Fibroblast of lung (primary cell): ENCODE measurements at regions not wholly inside any gene's neighbourhood (a gene's known extent, or its start where the extent isn't known, plus 50 kb on each side); places are given as distances from the start of the nearest gene placed in this dataset.

Experiments
- DNase-seq, 2 donors: peaks; one replicate each; pipeline versions ENCODE4 v3.0.0 to v3.0.0-alpha.2; 2010; ENCODE audit warnings: low read depth in 2 of 2
- H2AFZ ChIP-seq: 2 replicates; pipeline ENCODE4 v1.5.1; 2012; ENCODE audit warnings: low read length, control low read depth, inconsistent platforms
- H3K27ac ChIP-seq: 2 replicates; pipeline ENCODE4 v1.5.1; 2011; ENCODE audit warnings: low read length, control low read depth; ENCODE audit not compliant: insufficient read depth
- H3K27me3 ChIP-seq: 2 replicates; pipeline ENCODE4 v1.5.1; 2011; ENCODE audit warnings: mild to moderate bottlenecking, low read length; ENCODE audit not compliant: control insufficient read depth, insufficient read depth
- H3K36me3 ChIP-seq: 2 replicates; pipeline ENCODE4 v1.5.1; 2011; ENCODE audit warnings: low read length; ENCODE audit not compliant: control insufficient read depth, insufficient read depth
- H3K4me1 ChIP-seq: 2 replicates; pipeline ENCODE4 v1.5.1; 2011; ENCODE audit warnings: low read length; ENCODE audit not compliant: control insufficient read depth, insufficient read depth; ENCODE audit errors: extremely low read depth
- H3K4me2 ChIP-seq: 2 replicates; pipeline ENCODE4 v1.5.1; 2011; ENCODE audit warnings: low read length, control low read depth; ENCODE audit not compliant: insufficient read depth; ENCODE audit errors: extremely low read depth
- H3K4me3 ChIP-seq, 4 experiments: fragments of 200-600 bp in 1 of 4; sonication (generic) in 1 of 4; replicated peaks in 1 of 4; 2 replicates each; pipeline ENCODE4 v1.5.1; 2011 to 2016; ENCODE audit warnings: low read length in 4 of 4, low read depth in 3 of 4, mild to moderate bottlenecking in 3 of 4, control low read depth in 2 of 4, inconsistent platforms in 1 of 4, mixed read lengths in 1 of 4; ENCODE audit not compliant: insufficient read depth in 1 of 4; ENCODE audit errors: control extremely low read depth in 1 of 4
- H3K79me2 ChIP-seq: 2 replicates; pipeline ENCODE4 v1.5.1; 2012; ENCODE audit warnings: mild to moderate bottlenecking, low read length, inconsistent platforms; ENCODE audit not compliant: control insufficient read depth, insufficient read depth
- H3K9ac ChIP-seq: 2 replicates; pipeline ENCODE4 v1.5.1; 2011; ENCODE audit warnings: mild to moderate bottlenecking, low read length, control low read depth; ENCODE audit not compliant: insufficient read depth
- H3K9me3 ChIP-seq: 2 replicates; pipeline ENCODE4 v1.5.1; 2012; ENCODE audit warnings: low read depth, low read length; ENCODE audit not compliant: control insufficient read depth, insufficient read depth
- H4K20me1 ChIP-seq: 2 replicates; pipeline ENCODE4 v1.5.1; 2011; ENCODE audit warnings: low read length; ENCODE audit not compliant: control insufficient read depth, insufficient read depth; ENCODE audit errors: extremely low read depth
- EZH2 ChIP-seq: IDR thresholded peaks from 2 replicates; pipeline ENCODE4 v1.5.1; 2012; ENCODE audit warnings: low read length, control low read depth, mild to moderate bottlenecking; ENCODE audit errors: missing control alignments
- TF ChIP-seq, protein P1 (sequence below), 2 donors: IDR thresholded peaks in 1 of 2; conservative IDR thresholded peaks in 1 of 2; 1 replicate in 1 of 2; 2 replicates in 1 of 2; pipeline ENCODE4 v1.5.1; 2011 to 2012; ENCODE audit warnings: low read length in 2 of 2, control low read depth in 1 of 2, inconsistent platforms in 1 of 2, low read depth in 1 of 2, mild to moderate bottlenecking in 1 of 2

DNA sequence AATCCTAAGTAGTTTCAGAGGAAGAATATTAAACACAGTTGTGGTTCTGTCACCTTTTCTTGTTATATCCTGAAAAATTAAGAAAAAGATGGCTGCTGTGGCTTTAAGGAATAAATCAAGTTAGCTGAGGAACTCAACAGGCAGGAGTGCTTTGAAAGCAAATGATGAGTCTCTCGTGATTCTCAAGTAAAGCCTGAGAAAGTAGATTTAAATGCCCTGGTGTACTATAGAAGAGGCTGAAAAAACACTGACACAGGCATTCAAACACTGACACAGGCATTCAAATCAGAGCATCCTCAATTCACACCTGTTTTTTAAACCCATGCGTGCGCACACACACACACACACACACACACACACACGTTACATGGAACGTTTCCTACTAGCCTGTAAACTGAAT lies 218.6 kb downstream of the OGFRL1 start:
- Histone ChIP-seq H3K27me3 (no peaks in the 10 kb centered on the region), H3K36me3 (no peaks in the 10 kb centered on the region), H3K9me3 (no peaks in the 10 kb centered on the region), H3K79me2 (no peaks in the 10 kb centered on the region), H4K20me1 (no peaks in the 10 kb centered on the region), H3K9ac (no peak overlapping the region), H3K4me3 (no peak overlapping the region), H3K4me1 (peaks cover 6% of the 10 kb centered on the region), H3K27ac (no peak overlapping the region), H2AFZ (no peak overlapping the region), H3K4me2 (no peak overlapping the region)
- TF ChIP-seq, protein P1, sequence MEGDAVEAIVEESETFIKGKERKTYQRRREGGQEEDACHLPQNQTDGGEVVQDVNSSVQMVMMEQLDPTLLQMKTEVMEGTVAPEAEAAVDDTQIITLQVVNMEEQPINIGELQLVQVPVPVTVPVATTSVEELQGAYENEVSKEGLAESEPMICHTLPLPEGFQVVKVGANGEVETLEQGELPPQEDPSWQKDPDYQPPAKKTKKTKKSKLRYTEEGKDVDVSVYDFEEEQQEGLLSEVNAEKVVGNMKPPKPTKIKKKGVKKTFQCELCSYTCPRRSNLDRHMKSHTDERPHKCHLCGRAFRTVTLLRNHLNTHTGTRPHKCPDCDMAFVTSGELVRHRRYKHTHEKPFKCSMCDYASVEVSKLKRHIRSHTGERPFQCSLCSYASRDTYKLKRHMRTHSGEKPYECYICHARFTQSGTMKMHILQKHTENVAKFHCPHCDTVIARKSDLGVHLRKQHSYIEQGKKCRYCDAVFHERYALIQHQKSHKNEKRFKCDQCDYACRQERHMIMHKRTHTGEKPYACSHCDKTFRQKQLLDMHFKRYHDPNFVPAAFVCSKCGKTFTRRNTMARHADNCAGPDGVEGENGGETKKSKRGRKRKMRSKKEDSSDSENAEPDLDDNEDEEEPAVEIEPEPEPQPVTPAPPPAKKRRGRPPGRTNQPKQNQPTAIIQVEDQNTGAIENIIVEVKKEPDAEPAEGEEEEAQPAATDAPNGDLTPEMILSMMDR (conservative IDR thresholded peaks at IDR 0.05 in 1 of 2, IDR thresholded peaks at IDR 0.05 in 1 of 2; ENCODE audit: low read depth in 1 of 2, low read length in 2 of 2) = no peak
- no peak for DNase-seq

DNA sequence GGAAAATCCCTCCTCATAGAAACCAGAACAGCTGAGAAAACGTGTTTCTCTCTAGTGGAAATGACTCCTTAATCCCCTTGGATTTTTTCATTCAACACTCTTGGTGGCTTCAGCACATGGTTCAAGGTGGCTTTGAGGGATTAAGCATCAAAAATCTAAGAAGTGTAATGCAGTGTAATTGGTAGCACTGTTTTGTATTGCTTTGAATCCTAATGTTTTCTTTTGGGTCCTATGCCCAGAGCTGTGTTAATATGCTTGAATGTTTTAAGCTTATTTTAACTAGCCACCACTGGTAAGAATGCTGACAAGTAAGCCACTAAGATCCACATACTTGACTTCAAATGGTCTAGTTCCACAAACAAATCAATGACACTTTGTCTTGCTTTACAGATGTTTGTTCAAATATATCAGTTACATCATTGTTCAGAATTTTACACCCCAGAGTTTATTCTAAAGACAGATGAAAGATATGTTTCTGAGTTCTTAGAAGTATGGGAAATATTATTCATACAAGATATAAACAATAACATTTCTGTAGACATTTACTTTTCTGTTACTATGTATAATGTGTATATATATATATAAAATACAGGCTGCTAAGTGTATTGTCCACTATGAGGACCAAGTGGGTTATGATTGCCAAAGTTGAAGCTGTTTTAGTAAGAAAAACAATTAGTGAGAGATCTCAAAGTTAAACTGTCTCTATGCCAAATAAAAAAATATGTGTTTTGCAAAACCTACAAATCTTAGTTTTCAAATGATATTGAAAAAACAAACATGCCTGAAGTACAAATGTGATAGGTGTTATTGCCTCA lies 220.8 kb downstream of the OGFRL1 start:
- DNase-seq = peak in 1 of 2 donors; percentile 61
- TF ChIP-seq, protein P1 (conservative IDR thresholded peaks at IDR 0.05 in 1 of 2, IDR thresholded peaks at IDR 0.05 in 1 of 2; ENCODE audit: low read depth in 1 of 2, low read length in 2 of 2) = no peak
- TF ChIP-seq EZH2 = no peak

DNA sequence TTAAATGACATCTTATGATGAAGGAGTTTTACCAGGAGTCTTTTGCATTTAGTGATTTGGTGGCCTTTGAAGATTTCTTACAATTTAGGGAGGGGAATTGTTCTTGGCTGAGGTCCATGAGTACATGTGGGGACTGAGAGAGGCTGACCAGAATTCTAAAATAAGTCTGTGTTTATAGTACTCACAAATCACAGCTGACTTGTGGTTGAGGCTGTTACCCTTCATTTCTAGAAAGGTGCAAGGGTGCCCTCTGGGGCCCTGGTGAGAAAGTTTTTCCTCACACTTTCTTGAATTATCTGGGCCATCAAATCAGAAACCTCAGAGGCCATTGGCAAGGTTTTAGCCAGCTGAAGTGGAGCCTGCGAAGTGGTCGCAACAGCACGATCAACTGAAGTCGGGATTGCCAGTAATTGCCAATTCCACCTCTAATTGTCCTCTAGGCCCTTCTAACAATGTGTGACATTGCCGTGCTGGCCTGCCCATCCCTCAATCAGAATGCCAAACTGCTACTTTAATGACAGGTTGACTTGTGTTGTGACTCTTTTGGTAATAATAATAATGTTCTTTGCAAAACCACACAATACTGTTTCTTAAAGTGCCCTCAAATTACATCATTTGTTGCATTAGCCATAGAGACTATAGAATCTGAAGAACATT lies 221.6 kb downstream of the OGFRL1 start:
- H4K20me1 ChIP-seq = no peaks in the 10 kb centered on the region
- H3K4me2 ChIP-seq = peak overlapping the region; percentile 8
- no peak overlapping the region for H3K27ac ChIP-seq
- H3K4me3 ChIP-seq = no peak overlapping the region
- no peaks in the 10 kb centered on the region for H3K36me3 ChIP-seq
- peak; percentile 77 to 93 for DNase-seq
- no peak overlapping the region for H3K9ac ChIP-seq
- H3K27me3 ChIP-seq = no peaks in the 10 kb centered on the region
- H3K4me1 ChIP-seq = peaks cover 6% of the 10 kb centered on the region
- no peaks in the 10 kb centered on the region for H3K9me3 ChIP-seq
- no peak for TF ChIP-seq EZH2
- TF ChIP-seq, protein P1 (conservative IDR thresholded peaks at IDR 0.05 in 1 of 2, IDR thresholded peaks at IDR 0.05 in 1 of 2; ENCODE audit: low read depth in 1 of 2, low read length in 2 of 2) = peak; percentile 71 to 72
- H3K79me2 ChIP-seq = no peaks in the 10 kb centered on the region
- H2AFZ ChIP-seq = peak overlapping the region; percentile 35

More for the DNA sequence above, 220.8 kb downstream of the OGFRL1 start:
- Histone ChIP-seq H3K9ac (no peak overlapping the region), H3K9me3 (no peaks in the 10 kb centered on the region), H3K79me2 (no peaks in the 10 kb centered on the region), H3K27me3 (no peaks in the 10 kb centered on the region), H3K27ac (no peak overlapping the region), H3K4me2 (peak overlapping the region; percentile 8), H3K4me1 (peaks cover 6% of the 10 kb centered on the region), H4K20me1 (no peaks in the 10 kb centered on the region), H3K36me3 (no peaks in the 10 kb centered on the region), H2AFZ (no peak overlapping the region), H3K4me3 (no peak overlapping the region)
